A549 (cell line): ENCODE measurements at regions not wholly inside any gene's neighbourhood (a gene's known extent, or its start where the extent isn't known, plus 50 kb on each side); places are given as distances from the start of the nearest gene placed in this dataset.

Experiments
- ATAC-seq, 2 experiments: fragments of 200-7000 bp in 1 of 2; fragments of >200 bp in 1 of 2; cut with Nextera tagmentation in 1 of 2; cut with Tn5 transposase in 1 of 2; 3 replicates each; pipeline versions ENCODE4 v1.8.0 to v1.9.1; 2018 to 2020; ENCODE audit warnings: mild to moderate bottlenecking in 1 of 2, moderate library complexity in 1 of 2
- CTCF ChIA-PET: fragments of 300-600 bp; sonication (Branson Sonifier 250); formaldehyde crosslinking; extraction: SDS; loops from one replicate; lab custom pipeline; 2021; ENCODE audit warnings: antibody characterized with exemption, inconsistent platforms; lab: Yijun Ruan, JAX
- POLR2A ChIA-PET: fragments of 350-600 bp; formaldehyde crosslinking; extraction: SDS; loops from one replicate; lab custom pipeline; 2021; ENCODE audit warnings: antibody characterized with exemption, inconsistent platforms; lab: Yijun Ruan, JAX
- DNase-seq, 2 experiments: peaks; one replicate each; pipeline versions ENCODE4 v3.0.0 to v3.0.0-alpha.2; 2011 to 2016; ENCODE audit warnings: low read depth in 1 of 2, low spot score in 1 of 2
- FAIRE-seq: peaks from 2 replicates; lab custom pipeline; 2011; peaks lifted over from hg19 to GRCh38; lab: Jason Lieb, UNC
- H3K27ac ChIP-seq, 2 experiments: fragments of >200 bp; sonication (Bioruptor Twin); formaldehyde crosslinking; 3 replicates each; pipeline ENCODE4 v1.5.1; 2016 to 2017
- H3K4me1 ChIP-seq: fragments of >200 bp; sonication (Bioruptor Twin); formaldehyde crosslinking; 3 replicates; pipeline ENCODE4 v1.6.1; 2016
- H3K4me2 ChIP-seq: fragments of >200 bp; sonication (Bioruptor Twin); formaldehyde crosslinking; 3 replicates; pipeline ENCODE4 v1.6.1; 2016
- H3K4me3 ChIP-seq: fragments of >200 bp; sonication (Bioruptor Twin); formaldehyde crosslinking; 3 replicates; pipeline ENCODE4 v1.5.1; 2016
- H3K9me3 ChIP-seq: fragments of >200 bp; sonication (Bioruptor Twin); formaldehyde crosslinking; 3 replicates; pipeline ENCODE4 v1.6.1; 2016
- BHLHE40 ChIP-seq: IDR thresholded peaks from 2 replicates; pipeline ENCODE4 v1.6.1; 2012; ENCODE audit warnings: low read depth, low read length, inconsistent platforms
- CBX2 ChIP-seq: fragments of 200-600 bp; sonication (generic); IDR thresholded peaks from 2 replicates; pipeline ENCODE4 v1.6.1; 2016; ENCODE audit warnings: low read depth, mild to moderate bottlenecking, borderline replicate concordance
- CEBPB ChIP-seq, 2 experiments: fragments of >200 bp in 1 of 2; sonication (Bioruptor Twin) in 1 of 2; formaldehyde crosslinking in 1 of 2; IDR thresholded peaks; 2 replicates each; pipeline ENCODE4 v1.6.1; 2012 to 2016
- CHD4 ChIP-seq: fragments of 200-600 bp; sonication (generic); IDR thresholded peaks from 2 replicates; pipeline ENCODE4 v1.6.1; 2016; ENCODE audit warnings: antibody characterized with exemption, mild to moderate bottlenecking, borderline replicate concordance
- EHMT2 ChIP-seq: fragments of 200-600 bp; sonication (generic); IDR thresholded peaks from 2 replicates; pipeline ENCODE4 v1.6.1; 2016; ENCODE audit warnings: antibody characterized with exemption, low read depth, mild to moderate bottlenecking, moderate library complexity
- HEYL ChIP-seq: fragments of 250-450 bp; sonication (Bioruptor Pico); IDR thresholded peaks from 2 replicates; pipeline ENCODE4 v1.8.0; 2021; ENCODE audit warnings: mild to moderate bottlenecking, moderate library complexity
- HOXA7 ChIP-seq: fragments of 250-450 bp; sonication (Bioruptor Pico); IDR thresholded peaks from 2 replicates; pipeline ENCODE4 v1.5.0; 2020; ENCODE audit warnings: mild to moderate bottlenecking, moderate library complexity
- HOXB13 ChIP-seq: fragments of 250-450 bp; sonication (Bioruptor Pico); IDR thresholded peaks from 2 replicates; pipeline ENCODE4 v1.5.0; 2020; ENCODE audit warnings: low read depth, mild to moderate bottlenecking, moderate library complexity
- KDM5A ChIP-seq: fragments of 200-600 bp; sonication (generic); IDR thresholded peaks from 2 replicates; pipeline ENCODE4 v1.6.1; 2016; ENCODE audit warnings: antibody characterized with exemption, mild to moderate bottlenecking
- NFE2L2 ChIP-seq: fragments of 150-350 bp; conservative IDR thresholded peaks from 2 replicates; pipeline ENCODE4 v1.6.1; 2014; ENCODE audit warnings: low read length
- NPAS2 ChIP-seq: fragments of 250-450 bp; sonication (Bioruptor Pico); IDR thresholded peaks from 2 replicates; pipeline ENCODE4 v1.8.0; 2022; ENCODE audit warnings: mild to moderate bottlenecking, moderate library complexity, borderline replicate concordance
- RAD21 ChIP-seq, 2 experiments: fragments of >200 bp in 1 of 2; sonication (Bioruptor Twin) in 1 of 2; formaldehyde crosslinking in 1 of 2; IDR thresholded peaks in 1 of 2; conservative IDR thresholded peaks in 1 of 2; 2 replicates in 1 of 2; 3 replicates in 1 of 2; pipeline ENCODE4 v1.6.1; 2012 to 2018; ENCODE audit warnings: inconsistent platforms in 1 of 2
- RARB ChIP-seq: fragments of 250-450 bp; sonication (Bioruptor Pico); IDR thresholded peaks from 2 replicates; pipeline ENCODE4 v1.8.0; 2021; ENCODE audit warnings: mild to moderate bottlenecking, moderate library complexity
- SMC3 ChIP-seq: fragments of >200 bp; sonication (Bioruptor Twin); formaldehyde crosslinking; IDR thresholded peaks from 3 replicates; pipeline ENCODE4 v1.6.1; 2018; ENCODE audit warnings: inconsistent platforms
- SREBF2 ChIP-seq: fragments of 450-650 bp; IDR thresholded peaks from 2 replicates; pipeline ENCODE4 v1.6.1; 2014; ENCODE audit warnings: mild to moderate bottlenecking, moderate library complexity
- ZC3H11A ChIP-seq: fragments of 450-650 bp; IDR thresholded peaks from 2 replicates; pipeline ENCODE4 v1.6.1; 2014; ENCODE audit warnings: antibody characterized with exemption, mild to moderate bottlenecking
- ZNF302 ChIP-seq: fragments of 250-450 bp; sonication (Bioruptor Pico); IDR thresholded peaks from 2 replicates; pipeline ENCODE4 v1.9.0; 2021; ENCODE audit warnings: inconsistent platforms, mild to moderate bottlenecking, moderate library complexity
- WGBS: methylation state at CpG from one replicate; pipeline ENCODE4 v1.1.6; 2017; ENCODE audit errors: missing lambda C conversion rate; 5-methylcytosine and 5-hydroxymethylcytosine counted together
- TF ChIP-seq, protein P1 (sequence below): fragments of >200 bp; sonication (Bioruptor Twin); formaldehyde crosslinking; IDR thresholded peaks from 3 replicates; pipeline ENCODE4 v1.5.1; 2016
- TF ChIP-seq, protein P2 (sequence below): fragments of 250-450 bp; sonication (Bioruptor Pico); IDR thresholded peaks from 2 replicates; pipeline ENCODE4 v1.5.0; 2020; ENCODE audit warnings: low read depth, mild to moderate bottlenecking, moderate library complexity
- TF ChIP-seq, protein P3 (sequence below): fragments of 150-350 bp; IDR thresholded peaks from 2 replicates; pipeline ENCODE4 v1.6.1; 2014; ENCODE audit warnings: low read depth, mild to moderate bottlenecking, low read length
- TF ChIP-seq, protein P4 (sequence below): fragments of 250-450 bp; sonication (Bioruptor Pico); IDR thresholded peaks from 2 replicates; pipeline ENCODE4 v1.5.0; 2021; ENCODE audit warnings: mild to moderate bottlenecking, moderate library complexity, borderline replicate concordance
- TF ChIP-seq, protein P5 (sequence below): fragments of >200 bp; sonication (Bioruptor Twin); formaldehyde crosslinking; IDR thresholded peaks from 2 replicates; pipeline ENCODE4 v1.6.1; 2016
- TF ChIP-seq, protein P6 (sequence below): fragments of 450-650 bp; IDR thresholded peaks from 2 replicates; pipeline ENCODE4 v1.6.1; 2014; ENCODE audit warnings: antibody characterized with exemption

DNA sequence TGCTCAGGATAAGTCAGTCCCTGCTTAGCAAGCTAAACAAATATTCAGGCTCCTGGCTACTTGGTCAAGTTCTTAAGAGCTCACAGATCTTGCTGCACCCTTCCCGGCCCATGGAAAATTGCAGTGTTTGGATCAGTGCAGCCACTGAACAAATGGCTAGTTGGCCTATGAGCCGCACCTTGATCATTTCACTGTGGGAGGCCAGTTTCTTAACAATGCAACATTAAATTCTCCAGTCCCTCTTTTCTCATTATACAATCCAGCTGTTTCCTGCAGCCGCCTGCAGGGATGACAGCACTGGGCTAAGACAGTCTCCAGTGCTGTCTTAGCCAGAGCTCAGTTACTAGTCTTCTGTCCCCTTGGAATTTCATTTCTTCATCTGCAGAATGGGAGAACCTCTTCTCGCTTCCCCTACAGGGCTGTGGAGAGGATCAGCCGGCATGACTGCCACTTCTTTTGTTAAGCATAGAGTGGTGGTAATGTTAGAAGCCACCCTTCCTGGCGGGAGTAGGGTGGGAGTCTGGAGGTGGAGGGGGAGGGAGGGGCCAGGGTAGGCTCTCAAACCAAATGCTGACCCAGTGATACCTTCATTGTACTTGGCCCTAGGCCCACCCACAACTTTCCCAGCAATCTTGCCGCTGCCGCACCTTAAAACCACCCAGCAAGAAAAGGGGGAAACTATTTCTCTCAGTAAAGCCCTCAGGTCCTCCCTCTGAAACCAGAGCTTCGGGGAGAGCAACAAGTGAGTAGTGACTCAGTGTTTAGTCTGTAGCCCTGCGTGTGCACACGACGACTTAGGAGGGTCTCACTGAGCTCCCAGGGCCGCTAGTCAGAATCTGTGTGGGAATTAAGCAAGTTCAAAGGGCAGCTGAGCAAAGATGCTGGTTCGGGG, 145.7 kb downstream of the NUAK1 start:
- ChIA-PET CTCF (interaction anchor here (0.6 kb wide), 1 partner anchor 32 kb away, joined by 3 read pairs; no protein-coding TSS in a partner anchor), POLR2A (no interaction called here)
- Histone ChIP-seq H3K27ac (no peak overlapping the region), H3K4me3 (no peak overlapping the region), H3K9me3 (no peaks in the 10 kb centered on the region), H3K4me1 (no peaks in the 10 kb centered on the region), H3K4me2 (no peak overlapping the region)
- TF ChIP-seq KDM5A (no peak), HOXA7 (no peak), NPAS2 (CRISPR knock-in tag) (no peak), RAD21 (conservative IDR thresholded peaks at IDR 0.05 in 1 of 2, IDR thresholded peaks at IDR 0.05 in 1 of 2) (no peak), NFE2L2 (no peak), EHMT2 (no peak), HOXB13 (no peak), ZNF302 (CRISPR knock-in tag) (no peak), RARB (CRISPR knock-in tag) (no peak), BHLHE40 (no peak), CEBPB (IDR thresholded peaks at IDR 0.05) (no peak)
- TF ChIP-seq, protein P1, sequence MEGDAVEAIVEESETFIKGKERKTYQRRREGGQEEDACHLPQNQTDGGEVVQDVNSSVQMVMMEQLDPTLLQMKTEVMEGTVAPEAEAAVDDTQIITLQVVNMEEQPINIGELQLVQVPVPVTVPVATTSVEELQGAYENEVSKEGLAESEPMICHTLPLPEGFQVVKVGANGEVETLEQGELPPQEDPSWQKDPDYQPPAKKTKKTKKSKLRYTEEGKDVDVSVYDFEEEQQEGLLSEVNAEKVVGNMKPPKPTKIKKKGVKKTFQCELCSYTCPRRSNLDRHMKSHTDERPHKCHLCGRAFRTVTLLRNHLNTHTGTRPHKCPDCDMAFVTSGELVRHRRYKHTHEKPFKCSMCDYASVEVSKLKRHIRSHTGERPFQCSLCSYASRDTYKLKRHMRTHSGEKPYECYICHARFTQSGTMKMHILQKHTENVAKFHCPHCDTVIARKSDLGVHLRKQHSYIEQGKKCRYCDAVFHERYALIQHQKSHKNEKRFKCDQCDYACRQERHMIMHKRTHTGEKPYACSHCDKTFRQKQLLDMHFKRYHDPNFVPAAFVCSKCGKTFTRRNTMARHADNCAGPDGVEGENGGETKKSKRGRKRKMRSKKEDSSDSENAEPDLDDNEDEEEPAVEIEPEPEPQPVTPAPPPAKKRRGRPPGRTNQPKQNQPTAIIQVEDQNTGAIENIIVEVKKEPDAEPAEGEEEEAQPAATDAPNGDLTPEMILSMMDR, result no peak
- TF ChIP-seq, protein P2, sequence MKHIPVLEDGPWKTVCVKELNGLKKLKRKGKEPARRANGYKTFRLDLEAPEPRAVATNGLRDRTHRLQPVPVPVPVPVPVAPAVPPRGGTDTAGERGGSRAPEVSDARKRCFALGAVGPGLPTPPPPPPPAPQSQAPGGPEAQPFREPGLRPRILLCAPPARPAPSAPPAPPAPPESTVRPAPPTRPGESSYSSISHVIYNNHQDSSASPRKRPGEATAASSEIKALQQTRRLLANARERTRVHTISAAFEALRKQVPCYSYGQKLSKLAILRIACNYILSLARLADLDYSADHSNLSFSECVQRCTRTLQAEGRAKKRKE (CRISPR knock-in tag), result no peak
- TF ChIP-seq, protein P3, sequence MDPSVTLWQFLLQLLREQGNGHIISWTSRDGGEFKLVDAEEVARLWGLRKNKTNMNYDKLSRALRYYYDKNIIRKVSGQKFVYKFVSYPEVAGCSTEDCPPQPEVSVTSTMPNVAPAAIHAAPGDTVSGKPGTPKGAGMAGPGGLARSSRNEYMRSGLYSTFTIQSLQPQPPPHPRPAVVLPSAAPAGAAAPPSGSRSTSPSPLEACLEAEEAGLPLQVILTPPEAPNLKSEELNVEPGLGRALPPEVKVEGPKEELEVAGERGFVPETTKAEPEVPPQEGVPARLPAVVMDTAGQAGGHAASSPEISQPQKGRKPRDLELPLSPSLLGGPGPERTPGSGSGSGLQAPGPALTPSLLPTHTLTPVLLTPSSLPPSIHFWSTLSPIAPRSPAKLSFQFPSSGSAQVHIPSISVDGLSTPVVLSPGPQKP, result no peak
- FAIRE-seq (no peak), DNase-seq (no peak), ATAC-seq (no peak; a peak in 1 of 6 replicates)
- WGBS, result 77% methylated on average over 14 of the region's 14 CpGs

DNA sequence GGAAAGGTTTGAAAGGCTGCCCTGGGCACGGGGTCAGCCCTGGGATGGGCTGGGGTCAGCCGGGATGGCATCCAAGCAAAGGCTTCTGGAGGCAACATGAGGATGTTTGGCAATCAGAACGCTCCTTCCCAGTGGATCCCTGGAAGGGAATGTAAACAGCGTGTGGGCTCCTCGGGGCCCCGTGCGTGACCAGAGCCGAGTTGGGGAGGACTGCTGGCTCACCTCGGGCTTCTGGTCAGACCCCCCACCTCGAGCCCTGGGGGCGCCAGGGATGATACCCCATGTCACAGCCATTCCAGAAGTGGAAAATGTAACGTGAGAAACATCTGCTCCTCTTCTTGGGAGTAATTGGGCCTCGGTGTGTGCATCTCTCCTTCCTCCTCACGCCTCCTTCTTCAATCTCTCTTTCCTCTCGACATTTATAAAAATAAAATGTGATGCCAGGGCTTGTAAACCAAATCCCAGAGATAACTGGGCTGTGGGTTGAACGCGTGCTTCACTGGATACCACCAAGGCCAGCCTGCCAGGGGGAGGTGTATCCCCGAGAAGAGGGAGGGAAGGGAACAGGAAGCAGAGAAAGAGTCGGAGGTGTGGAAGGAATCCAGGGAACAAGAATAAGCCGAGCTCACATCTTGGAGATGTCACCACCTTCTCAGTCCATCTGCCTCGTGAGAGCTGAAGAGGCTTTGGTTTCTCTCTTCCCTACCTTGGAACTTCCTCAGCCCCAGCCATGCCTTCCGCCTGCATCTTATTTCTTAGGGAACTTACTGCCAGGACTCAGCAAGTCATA, 144.8 kb downstream of the NUAK1 start:
- WGBS, result 62% methylated on average over 22 of the region's 22 CpGs
- TF ChIP-seq SREBF2 (no peak), CEBPB (IDR thresholded peaks at IDR 0.05) (no peak), HEYL (CRISPR knock-in tag) (no peak), EHMT2 (no peak), CBX2 (no peak), ZC3H11A (no peak), CHD4 (no peak), SMC3 (no peak)
- TF ChIP-seq, protein P4, sequence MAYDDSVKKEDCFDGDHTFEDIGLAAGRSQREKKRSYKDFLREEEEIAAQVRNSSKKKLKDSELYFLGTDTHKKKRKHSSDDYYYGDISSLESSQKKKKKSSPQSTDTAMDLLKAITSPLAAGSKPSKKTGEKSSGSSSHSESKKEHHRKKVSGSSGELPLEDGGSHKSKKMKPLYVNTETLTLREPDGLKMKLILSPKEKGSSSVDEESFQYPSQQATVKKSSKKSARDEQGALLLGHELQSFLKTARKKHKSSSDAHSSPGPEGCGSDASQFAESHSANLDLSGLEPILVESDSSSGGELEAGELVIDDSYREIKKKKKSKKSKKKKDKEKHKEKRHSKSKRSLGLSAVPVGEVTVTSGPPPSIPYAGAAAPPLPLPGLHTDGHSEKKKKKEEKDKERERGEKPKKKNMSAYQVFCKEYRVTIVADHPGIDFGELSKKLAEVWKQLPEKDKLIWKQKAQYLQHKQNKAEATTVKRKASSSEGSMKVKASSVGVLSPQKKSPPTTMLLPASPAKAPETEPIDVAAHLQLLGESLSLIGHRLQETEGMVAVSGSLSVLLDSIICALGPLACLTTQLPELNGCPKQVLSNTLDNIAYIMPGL (CRISPR knock-in tag), result no peak
- TF ChIP-seq, protein P1, result no peak
- TF ChIP-seq, protein P5, sequence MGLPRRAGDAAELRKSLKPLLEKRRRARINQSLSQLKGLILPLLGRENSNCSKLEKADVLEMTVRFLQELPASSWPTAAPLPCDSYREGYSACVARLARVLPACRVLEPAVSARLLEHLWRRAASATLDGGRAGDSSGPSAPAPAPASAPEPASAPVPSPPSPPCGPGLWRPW, result no peak
- TF ChIP-seq, protein P6, sequence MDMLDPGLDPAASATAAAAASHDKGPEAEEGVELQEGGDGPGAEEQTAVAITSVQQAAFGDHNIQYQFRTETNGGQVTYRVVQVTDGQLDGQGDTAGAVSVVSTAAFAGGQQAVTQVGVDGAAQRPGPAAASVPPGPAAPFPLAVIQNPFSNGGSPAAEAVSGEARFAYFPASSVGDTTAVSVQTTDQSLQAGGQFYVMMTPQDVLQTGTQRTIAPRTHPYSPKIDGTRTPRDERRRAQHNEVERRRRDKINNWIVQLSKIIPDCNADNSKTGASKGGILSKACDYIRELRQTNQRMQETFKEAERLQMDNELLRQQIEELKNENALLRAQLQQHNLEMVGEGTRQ, result no peak
- TF ChIP-seq, protein P3, result no peak

More for the DNA sequence above, 144.8 kb downstream of the NUAK1 start:
- no peak overlapping the region for H3K27ac ChIP-seq
- no peak overlapping the region for H3K4me3 ChIP-seq
- no peaks in the 10 kb centered on the region for H3K9me3 ChIP-seq
- DNase-seq (no peak), FAIRE-seq (no peak), ATAC-seq (no peak)
- POLR2A ChIA-PET, result no interaction called here
- H3K4me2 ChIP-seq, result no peak overlapping the region
- CTCF ChIA-PET, result interaction anchor here (0.7 to 1.0 kb wide), 3 partner anchors 15 to 143 kb away, joined by 3 read pairs; no protein-coding TSS in a partner anchor
- no peaks in the 10 kb centered on the region for H3K4me1 ChIP-seq
